ENCODE measurements at regions not wholly inside any gene's neighbourhood (a gene's known extent, or its start where the extent isn't known, plus 50 kb on each side); places are given as distances from the start of the nearest gene placed in this dataset.
"Not testable (repeated sequence)": the region's sequence is repeated elsewhere in the genome, so short reads cannot be mapped to it uniquely, and the experiment has no call there.

GRCh38 chr15:53827355-53827754 is 67.9 kb upstream of the WDR72 start:
- Histone ChIP-seq H3K4me1 (peaks cover 0 to 13% (median 9%) of the 10 kb centered on the region in 4 donors), H3K27ac (no peak overlapping the region), H3K27me3 (no peaks in the 10 kb centered on the region), H3K36me3 (no peaks in the 10 kb centered on the region), H3K4me3 (no peak overlapping the region), H3K9me3 (no peaks in the 10 kb centered on the region)
- TF ChIP-seq CTCF (IDR thresholded peaks at IDR 0.05): no peak
- intact Hi-C loops (cut with DNase I; ENCODE audit: low total_unique reads): no loop called here
- no peak for DNase-seq

- Histone ChIP-seq H3K36me3 (no peaks in the 10 kb centered on the region), H3K4me1 (peaks cover 0 to 21% (median 5%) of the 10 kb centered on the region in 4 donors), H3K9me3 (no peaks in the 10 kb centered on the region), H3K27ac (no peak overlapping the region), H3K4me3 (no peak overlapping the region), H3K27me3 (no peaks in the 10 kb centered on the region)
- TF ChIP-seq CTCF (IDR thresholded peaks at IDR 0.05): peak in 1 of 2 experiments; percentile 10
- DNase-seq: no peak
- intact Hi-C loops (cut with DNase I; ENCODE audit: low total_unique reads): no loop called here
Measured at GRCh38 chr15:53811530-53811929, 52.1 kb upstream of the WDR72 start.

GRCh38 chr15:53810306-53810705 is 50.8 kb upstream of the WDR72 start:
- H3K27ac ChIP-seq; intact Hi-C loops (cut with DNase I; ENCODE audit: low total_unique reads): not testable (repeated sequence)

More at GRCh38 chr15:53810306-53810705, 50.8 kb upstream of the WDR72 start:
- not testable (repeated sequence) for H3K27me3 ChIP-seq, H3K36me3 ChIP-seq, DNase-seq, H3K9me3 ChIP-seq, H3K4me3 ChIP-seq
- H3K4me1 ChIP-seq: peaks cover 0 to 21% (median 5%) of the 10 kb centered on the region in 4 donors
